ENCODE measurements at regions not wholly inside any gene's neighbourhood (a gene's known extent, or its start where the extent isn't known, plus 50 kb on each side); places are given as distances from the start of the nearest gene placed in this dataset.

DNA sequence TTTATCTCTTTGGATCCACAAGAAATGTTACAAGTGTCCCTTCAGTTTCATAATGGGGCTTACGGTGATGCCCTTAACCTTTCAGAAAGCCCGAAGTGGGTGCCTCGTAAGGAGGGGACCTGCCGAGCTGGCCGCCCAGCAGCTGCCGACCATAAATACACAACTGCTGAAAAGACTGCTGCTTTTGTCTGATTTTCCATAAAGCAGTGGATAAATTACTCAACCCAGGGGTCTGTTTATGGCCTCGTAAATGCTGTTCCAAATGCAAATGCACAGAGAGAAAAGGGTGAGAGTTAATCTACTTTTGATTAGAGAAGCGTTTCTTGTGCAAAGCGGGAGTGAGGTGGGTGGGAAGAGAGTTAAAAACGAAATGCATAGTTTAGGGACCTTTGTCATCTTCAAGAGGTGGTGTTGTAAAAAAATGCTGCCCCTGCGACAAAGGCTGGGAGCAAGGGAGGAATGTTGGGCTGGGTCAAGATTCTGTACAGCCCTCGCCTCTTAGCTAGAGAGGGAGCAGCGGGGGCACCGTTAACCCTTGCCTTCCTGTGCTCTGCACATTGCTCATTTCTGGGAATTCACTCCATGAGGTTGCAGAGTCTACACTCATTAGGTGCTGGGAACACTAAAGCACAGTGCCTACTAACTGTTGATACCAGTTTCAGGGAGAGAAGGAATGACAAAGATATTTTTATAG lies 112.0 kb upstream of the MTHFD1L start:
- ATAC-seq = peak; percentile 30; the same call in 2 of the 3 replicates
- TF ChIP-seq, protein P1, sequence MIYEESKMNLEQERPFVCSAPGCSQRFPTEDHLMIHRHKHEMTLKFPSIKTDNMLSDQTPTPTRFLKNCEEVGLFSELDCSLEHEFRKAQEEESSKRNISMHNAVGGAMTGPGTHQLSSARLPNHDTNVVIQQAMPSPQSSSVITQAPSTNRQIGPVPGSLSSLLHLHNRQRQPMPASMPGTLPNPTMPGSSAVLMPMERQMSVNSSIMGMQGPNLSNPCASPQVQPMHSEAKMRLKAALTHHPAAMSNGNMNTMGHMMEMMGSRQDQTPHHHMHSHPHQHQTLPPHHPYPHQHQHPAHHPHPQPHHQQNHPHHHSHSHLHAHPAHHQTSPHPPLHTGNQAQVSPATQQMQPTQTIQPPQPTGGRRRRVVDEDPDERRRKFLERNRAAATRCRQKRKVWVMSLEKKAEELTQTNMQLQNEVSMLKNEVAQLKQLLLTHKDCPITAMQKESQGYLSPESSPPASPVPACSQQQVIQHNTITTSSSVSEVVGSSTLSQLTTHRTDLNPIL (CRISPR knock-in tag; IDR thresholded peaks at IDR 0.05; ENCODE audit: low read depth) = no peak
- no peak for TF ChIP-seq BACH2 (CRISPR knock-in tag; IDR thresholded peaks at IDR 0.05; ENCODE audit: borderline replicate concordance)
- TF ChIP-seq ZNF565 (CRISPR knock-in tag; conservative IDR thresholded peaks at IDR 0.05; ENCODE audit: low read depth) = no peak
- no peak for TF ChIP-seq ZC3H10 (CRISPR knock-in tag; IDR thresholded peaks at IDR 0.05)
- no peak for TF ChIP-seq TOX (CRISPR knock-in tag; IDR thresholded peaks at IDR 0.05; ENCODE audit: borderline replicate concordance)
- TF ChIP-seq ZNF70 (CRISPR knock-in tag; IDR thresholded peaks at IDR 0.05) = no peak

DNA sequence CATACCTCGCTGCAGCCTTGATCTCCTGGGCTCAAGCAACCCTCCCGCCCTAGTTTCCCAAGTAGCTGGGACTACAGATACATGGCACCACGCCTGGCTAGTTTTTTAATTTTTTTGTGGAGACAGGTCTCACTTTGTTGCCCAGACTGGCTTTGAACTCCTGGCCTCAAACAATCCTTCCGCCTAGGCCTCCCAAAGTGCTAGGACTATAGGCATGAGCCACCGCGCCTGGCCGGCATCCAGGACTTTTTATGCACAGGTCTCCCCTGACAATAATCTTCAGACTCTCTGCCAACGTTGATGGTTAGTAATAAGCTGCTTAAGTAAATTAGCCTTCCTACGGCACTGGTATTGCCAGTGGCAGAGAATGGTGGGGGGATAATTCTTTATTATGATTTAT lies 110.5 kb upstream of the MTHFD1L start:
- TF ChIP-seq TOX (CRISPR knock-in tag; IDR thresholded peaks at IDR 0.05; ENCODE audit: borderline replicate concordance) = no peak
- no peak for TF ChIP-seq ZNF8 (CRISPR knock-in tag; IDR thresholded peaks at IDR 0.05)
- no peak for TF ChIP-seq ZC3H10 (CRISPR knock-in tag; IDR thresholded peaks at IDR 0.05)
- TF ChIP-seq, protein P2, sequence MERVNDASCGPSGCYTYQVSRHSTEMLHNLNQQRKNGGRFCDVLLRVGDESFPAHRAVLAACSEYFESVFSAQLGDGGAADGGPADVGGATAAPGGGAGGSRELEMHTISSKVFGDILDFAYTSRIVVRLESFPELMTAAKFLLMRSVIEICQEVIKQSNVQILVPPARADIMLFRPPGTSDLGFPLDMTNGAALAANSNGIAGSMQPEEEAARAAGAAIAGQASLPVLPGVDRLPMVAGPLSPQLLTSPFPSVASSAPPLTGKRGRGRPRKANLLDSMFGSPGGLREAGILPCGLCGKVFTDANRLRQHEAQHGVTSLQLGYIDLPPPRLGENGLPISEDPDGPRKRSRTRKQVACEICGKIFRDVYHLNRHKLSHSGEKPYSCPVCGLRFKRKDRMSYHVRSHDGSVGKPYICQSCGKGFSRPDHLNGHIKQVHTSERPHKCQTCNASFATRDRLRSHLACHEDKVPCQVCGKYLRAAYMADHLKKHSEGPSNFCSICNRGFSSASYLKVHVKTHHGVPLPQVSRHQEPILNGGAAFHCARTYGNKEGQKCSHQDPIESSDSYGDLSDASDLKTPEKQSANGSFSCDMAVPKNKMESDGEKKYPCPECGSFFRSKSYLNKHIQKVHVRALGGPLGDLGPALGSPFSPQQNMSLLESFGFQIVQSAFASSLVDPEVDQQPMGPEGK (CRISPR knock-in tag; IDR thresholded peaks at IDR 0.05; ENCODE audit: borderline replicate concordance) = no peak
- no peak for TF ChIP-seq ISL1 (CRISPR knock-in tag; IDR thresholded peaks at IDR 0.05)
- TF ChIP-seq, protein P3, sequence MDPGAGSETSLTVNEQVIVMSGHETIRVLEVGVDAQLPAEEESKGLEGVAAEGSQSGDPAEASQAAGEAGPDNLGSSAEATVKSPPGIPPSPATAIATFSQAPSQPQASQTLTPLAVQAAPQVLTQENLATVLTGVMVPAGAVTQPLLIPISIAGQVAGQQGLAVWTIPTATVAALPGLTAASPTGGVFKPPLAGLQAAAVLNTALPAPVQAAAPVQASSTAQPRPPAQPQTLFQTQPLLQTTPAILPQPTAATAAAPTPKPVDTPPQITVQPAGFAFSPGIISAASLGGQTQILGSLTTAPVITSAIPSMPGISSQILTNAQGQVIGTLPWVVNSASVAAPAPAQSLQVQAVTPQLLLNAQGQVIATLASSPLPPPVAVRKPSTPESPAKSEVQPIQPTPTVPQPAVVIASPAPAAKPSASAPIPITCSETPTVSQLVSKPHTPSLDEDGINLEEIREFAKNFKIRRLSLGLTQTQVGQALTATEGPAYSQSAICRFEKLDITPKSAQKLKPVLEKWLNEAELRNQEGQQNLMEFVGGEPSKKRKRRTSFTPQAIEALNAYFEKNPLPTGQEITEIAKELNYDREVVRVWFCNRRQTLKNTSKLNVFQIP (CRISPR knock-in tag; IDR thresholded peaks at IDR 0.05; ENCODE audit: borderline replicate concordance, low read depth) = no peak
- no peak for TF ChIP-seq ZNF70 (CRISPR knock-in tag; IDR thresholded peaks at IDR 0.05)
- TF ChIP-seq, protein P1 (CRISPR knock-in tag; IDR thresholded peaks at IDR 0.05; ENCODE audit: low read depth) = no peak
- no peak for TF ChIP-seq SNAI2 (CRISPR knock-in tag; IDR thresholded peaks at IDR 0.05)
- no peak for TF ChIP-seq ARNTL (CRISPR knock-in tag; IDR thresholded peaks at IDR 0.05; ENCODE audit: borderline replicate concordance, low read depth)
- TF ChIP-seq OSR1 (CRISPR knock-in tag; IDR thresholded peaks at IDR 0.05) = no peak
- TF ChIP-seq CSDC2 (CRISPR knock-in tag; IDR thresholded peaks at IDR 0.05) = no peak
- TF ChIP-seq GLIS3 (CRISPR knock-in tag; IDR thresholded peaks at IDR 0.05) = no peak
- TF ChIP-seq, protein P4, sequence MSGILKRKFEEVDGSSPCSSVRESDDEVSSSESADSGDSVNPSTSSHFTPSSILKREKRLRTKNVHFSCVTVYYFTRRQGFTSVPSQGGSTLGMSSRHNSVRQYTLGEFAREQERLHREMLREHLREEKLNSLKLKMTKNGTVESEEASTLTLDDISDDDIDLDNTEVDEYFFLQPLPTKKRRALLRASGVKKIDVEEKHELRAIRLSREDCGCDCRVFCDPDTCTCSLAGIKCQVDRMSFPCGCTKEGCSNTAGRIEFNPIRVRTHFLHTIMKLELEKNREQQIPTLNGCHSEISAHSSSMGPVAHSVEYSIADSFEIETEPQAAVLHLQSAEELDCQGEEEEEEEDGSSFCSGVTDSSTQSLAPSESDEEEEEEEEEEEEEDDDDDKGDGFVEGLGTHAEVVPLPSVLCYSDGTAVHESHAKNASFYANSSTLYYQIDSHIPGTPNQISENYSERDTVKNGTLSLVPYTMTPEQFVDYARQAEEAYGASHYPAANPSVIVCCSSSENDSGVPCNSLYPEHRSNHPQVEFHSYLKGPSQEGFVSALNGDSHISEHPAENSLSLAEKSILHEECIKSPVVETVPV (CRISPR knock-in tag; IDR thresholded peaks at IDR 0.05) = no peak
- no peak for ATAC-seq

DNA sequence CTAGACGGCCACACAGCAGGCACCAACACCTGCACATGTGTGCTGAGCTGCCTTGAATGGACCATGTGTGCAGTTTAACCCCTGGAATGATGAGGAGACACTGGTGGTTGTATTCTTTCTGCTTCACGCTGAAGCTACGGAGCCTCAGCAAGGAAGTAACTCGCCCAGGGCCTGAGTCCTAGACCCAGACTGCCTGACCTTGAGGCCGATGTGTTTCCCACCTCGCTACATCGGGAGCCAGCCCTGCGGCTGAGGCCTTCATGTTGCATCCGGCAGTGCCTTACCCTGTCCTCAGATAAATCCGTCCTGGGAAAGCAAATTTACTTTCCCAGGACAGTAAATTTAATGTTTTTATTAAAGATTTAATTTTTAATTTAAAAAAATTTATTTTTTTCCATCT lies 110.0 kb upstream of the MTHFD1L start:
- no peak for ATAC-seq
- TF ChIP-seq, protein P5, sequence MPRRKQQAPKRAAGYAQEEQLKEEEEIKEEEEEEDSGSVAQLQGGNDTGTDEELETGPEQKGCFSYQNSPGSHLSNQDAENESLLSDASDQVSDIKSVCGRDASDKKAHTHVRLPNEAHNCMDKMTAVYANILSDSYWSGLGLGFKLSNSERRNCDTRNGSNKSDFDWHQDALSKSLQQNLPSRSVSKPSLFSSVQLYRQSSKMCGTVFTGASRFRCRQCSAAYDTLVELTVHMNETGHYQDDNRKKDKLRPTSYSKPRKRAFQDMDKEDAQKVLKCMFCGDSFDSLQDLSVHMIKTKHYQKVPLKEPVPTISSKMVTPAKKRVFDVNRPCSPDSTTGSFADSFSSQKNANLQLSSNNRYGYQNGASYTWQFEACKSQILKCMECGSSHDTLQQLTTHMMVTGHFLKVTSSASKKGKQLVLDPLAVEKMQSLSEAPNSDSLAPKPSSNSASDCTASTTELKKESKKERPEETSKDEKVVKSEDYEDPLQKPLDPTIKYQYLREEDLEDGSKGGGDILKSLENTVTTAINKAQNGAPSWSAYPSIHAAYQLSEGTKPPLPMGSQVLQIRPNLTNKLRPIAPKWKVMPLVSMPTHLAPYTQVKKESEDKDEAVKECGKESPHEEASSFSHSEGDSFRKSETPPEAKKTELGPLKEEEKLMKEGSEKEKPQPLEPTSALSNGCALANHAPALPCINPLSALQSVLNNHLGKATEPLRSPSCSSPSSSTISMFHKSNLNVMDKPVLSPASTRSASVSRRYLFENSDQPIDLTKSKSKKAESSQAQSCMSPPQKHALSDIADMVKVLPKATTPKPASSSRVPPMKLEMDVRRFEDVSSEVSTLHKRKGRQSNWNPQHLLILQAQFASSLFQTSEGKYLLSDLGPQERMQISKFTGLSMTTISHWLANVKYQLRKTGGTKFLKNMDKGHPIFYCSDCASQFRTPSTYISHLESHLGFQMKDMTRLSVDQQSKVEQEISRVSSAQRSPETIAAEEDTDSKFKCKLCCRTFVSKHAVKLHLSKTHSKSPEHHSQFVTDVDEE (CRISPR knock-in tag; IDR thresholded peaks at IDR 0.05) = no peak
- no peak for TF ChIP-seq ZNF70 (CRISPR knock-in tag; IDR thresholded peaks at IDR 0.05)
- no peak for TF ChIP-seq TCF4 (CRISPR knock-in tag; IDR thresholded peaks at IDR 0.05; ENCODE audit: borderline replicate concordance)
- no peak for TF ChIP-seq ESRRG (CRISPR knock-in tag; IDR thresholded peaks at IDR 0.05)
- TF ChIP-seq PPARA (CRISPR knock-in tag; IDR thresholded peaks at IDR 0.05; ENCODE audit: borderline replicate concordance) = no peak
- no peak for TF ChIP-seq ZFP30 (CRISPR knock-in tag; IDR thresholded peaks at IDR 0.05)
- no peak for TF ChIP-seq ISL1 (CRISPR knock-in tag; IDR thresholded peaks at IDR 0.05)
- TF ChIP-seq ZNF565 (CRISPR knock-in tag; conservative IDR thresholded peaks at IDR 0.05; ENCODE audit: low read depth) = no peak
- no peak for TF ChIP-seq ZNF8 (CRISPR knock-in tag; IDR thresholded peaks at IDR 0.05)
- TF ChIP-seq GLIS3 (CRISPR knock-in tag; IDR thresholded peaks at IDR 0.05) = no peak
- no peak for TF ChIP-seq ARNTL (CRISPR knock-in tag; IDR thresholded peaks at IDR 0.05; ENCODE audit: borderline replicate concordance, low read depth)
- no peak for TF ChIP-seq ZFP3 (CRISPR knock-in tag; IDR thresholded peaks at IDR 0.05)
- TF ChIP-seq RARB (CRISPR knock-in tag; IDR thresholded peaks at IDR 0.05) = no peak
- TF ChIP-seq ZC3H10 (CRISPR knock-in tag; IDR thresholded peaks at IDR 0.05) = no peak

Data from SK-N-SH treated with all-trans-retinoic acid at 6 μM for 48 hours (cell line).